H9 (cell line): ENCODE measurements at regions not wholly inside any gene's neighbourhood (a gene's known extent, or its start where the extent isn't known, plus 50 kb on each side); places are given as distances from the start of the nearest gene placed in this dataset.

ENCODE experiments used
- DNase-seq: peaks from one replicate; pipeline ENCODE4 v3.0.0-alpha.2; 2017
- H2AFZ ChIP-seq: one replicate; pipeline ENCODE4 v1.6.1; 2013; ENCODE audit warnings: mild to moderate bottlenecking, low read length, control low read depth, moderate library complexity
- H2AK5ac ChIP-seq: 2 replicates; pipeline ENCODE4 v1.6.1; 2013; ENCODE audit warnings: low read length, control low read depth, mixed read lengths; ENCODE audit not compliant: insufficient read length
- H2BK120ac ChIP-seq: one replicate; pipeline ENCODE4 v1.6.1; 2013; ENCODE audit warnings: low read depth, mild to moderate bottlenecking, low read length, control low read depth, inconsistent platforms; ENCODE audit not compliant: poor library complexity, severe bottlenecking
- H2BK12ac ChIP-seq: 2 replicates; pipeline ENCODE4 v1.6.1; 2013; ENCODE audit warnings: low read length, control low read depth, mixed read lengths, low read depth; ENCODE audit not compliant: insufficient read length
- H2BK15ac ChIP-seq: 2 replicates; pipeline ENCODE4 v1.6.1; 2013; ENCODE audit warnings: low read depth, low read length, control low read depth
- H2BK20ac ChIP-seq: one replicate; pipeline ENCODE4 v1.6.1; 2013; ENCODE audit warnings: low read depth, mild to moderate bottlenecking, low read length, control low read depth, inconsistent platforms; ENCODE audit not compliant: poor library complexity, severe bottlenecking
- H2BK5ac ChIP-seq: 2 replicates; pipeline ENCODE4 v1.6.1; 2013; ENCODE audit warnings: low read length, control low read depth, mixed read lengths; ENCODE audit not compliant: insufficient read length
- H3K14ac ChIP-seq: 2 replicates; pipeline ENCODE4 v1.6.1; 2013; ENCODE audit warnings: low read length, control low read depth; ENCODE audit not compliant: insufficient read depth
- H3K18ac ChIP-seq: 2 replicates; pipeline ENCODE4 v1.6.1; 2013; ENCODE audit warnings: low read depth, mild to moderate bottlenecking, mixed read lengths, low read length, control low read depth; ENCODE audit not compliant: insufficient read length
- H3K23ac ChIP-seq: 2 replicates; pipeline ENCODE4 v1.6.1; 2013; ENCODE audit warnings: low read length, control low read depth, mixed read lengths, low read depth; ENCODE audit not compliant: insufficient read length
- H3K23me2 ChIP-seq: 2 replicates; pipeline ENCODE4 v1.6.1; 2013; ENCODE audit warnings: low read depth, mild to moderate bottlenecking, mixed read lengths, low read length, control low read depth; ENCODE audit not compliant: insufficient read length, poor library complexity, severe bottlenecking
- H3K27ac ChIP-seq: 2 replicates; pipeline ENCODE4 v1.5.1; 2013; ENCODE audit warnings: low read length, control low read depth, mixed read lengths, low read depth; ENCODE audit not compliant: insufficient read length
- H3K27me3 ChIP-seq: 2 replicates; pipeline ENCODE4 v1.6.1; 2013; ENCODE audit warnings: low read length, control low read depth, inconsistent platforms; ENCODE audit not compliant: insufficient read depth
- H3K4ac ChIP-seq: 2 replicates; pipeline ENCODE4 v1.6.1; 2013; ENCODE audit warnings: low read depth, mild to moderate bottlenecking, control low read depth, inconsistent platforms, low read length, moderate library complexity
- H3K4me1 ChIP-seq: 2 replicates; pipeline ENCODE4 v1.6.1; 2013; ENCODE audit warnings: low read length, control low read depth, inconsistent platforms; ENCODE audit not compliant: insufficient read depth
- H3K4me2 ChIP-seq: 2 replicates; pipeline ENCODE4 v1.6.1; 2013; ENCODE audit warnings: low read length, control low read depth, mixed read lengths; ENCODE audit not compliant: insufficient read length, insufficient read depth
- H3K56ac ChIP-seq: 2 replicates; pipeline ENCODE4 v1.6.1; 2013; ENCODE audit warnings: low read depth, mild to moderate bottlenecking, mixed read lengths, low read length, control low read depth; ENCODE audit not compliant: insufficient read length
- H3K79me1 ChIP-seq: 2 replicates; pipeline ENCODE4 v1.6.1; 2013; ENCODE audit warnings: low read depth, mild to moderate bottlenecking, moderate library complexity, low read length, control low read depth, inconsistent platforms; ENCODE audit not compliant: insufficient read depth, poor library complexity, severe bottlenecking
- H3K79me2 ChIP-seq: 2 replicates; pipeline ENCODE4 v1.6.1; 2013; ENCODE audit warnings: low read length, control low read depth, inconsistent platforms; ENCODE audit not compliant: insufficient read depth
- H3K9ac ChIP-seq: 2 replicates; pipeline ENCODE4 v1.6.1; 2013; ENCODE audit warnings: low read length, control low read depth, mixed read lengths; ENCODE audit not compliant: insufficient read length; ENCODE audit errors: extremely low read depth
- H3K9me3 ChIP-seq: one replicate; pipeline ENCODE4 v1.6.1; 2013; ENCODE audit warnings: low read depth, low read length, inconsistent platforms; ENCODE audit not compliant: control insufficient read depth
- H3T11ph ChIP-seq: one replicate; pipeline ENCODE4 v1.6.1; 2013; ENCODE audit warnings: mild to moderate bottlenecking, low read length, control low read depth, inconsistent platforms
- H4K20me1 ChIP-seq: one replicate; pipeline ENCODE4 v1.6.1; 2013; ENCODE audit not compliant: control insufficient read depth, insufficient read length, insufficient read depth
- H4K5ac ChIP-seq: 2 replicates; pipeline ENCODE4 v1.6.1; 2013; ENCODE audit warnings: low read depth, mild to moderate bottlenecking, mixed read lengths, low read length, control low read depth; ENCODE audit not compliant: insufficient read length
- H4K8ac ChIP-seq: replicated peaks from 2 replicates; pipeline ENCODE4 v1.6.1; 2013; ENCODE audit warnings: low read length, control low read depth, mixed read lengths, low read depth; ENCODE audit not compliant: insufficient read length
- H4K91ac ChIP-seq: 2 replicates; pipeline ENCODE4 v1.6.1; 2013; ENCODE audit warnings: low read depth, mild to moderate bottlenecking, moderate library complexity, mixed read lengths, low read length, control low read depth; ENCODE audit not compliant: insufficient read length
- H3K27ac Mint-ChIP-seq, 3 experiments: 2 replicates in 2 of 3; 3 replicates in 1 of 3; pipeline ENCODE4 v1.8.0; 2020 to 2021; ENCODE audit warnings: mixed read lengths in 3 of 3, mild to moderate bottlenecking in 1 of 3, moderate library complexity in 1 of 3
- H3K27me3 Mint-ChIP-seq: 2 replicates; pipeline ENCODE4 v1.8.0; 2021; ENCODE audit warnings: low read depth, mild to moderate bottlenecking, moderate library complexity, mixed read lengths
- H3K36me3 Mint-ChIP-seq, 3 experiments: 2 replicates in 2 of 3; 3 replicates in 1 of 3; pipeline ENCODE4 v1.8.0; 2020 to 2021; ENCODE audit warnings: low read depth in 3 of 3, mixed read lengths in 3 of 3; ENCODE audit not compliant: insufficient read depth in 1 of 3
- H3K4me1 Mint-ChIP-seq, 2 experiments: 2 replicates each; pipeline ENCODE4 v1.8.0; 2020; ENCODE audit warnings: mixed read lengths in 2 of 2
- H3K4me3 Mint-ChIP-seq, 2 experiments: 2 replicates in 1 of 2; 3 replicates in 1 of 2; pipeline ENCODE4 v1.8.0; 2020 to 2021; ENCODE audit warnings: mild to moderate bottlenecking in 2 of 2, mixed read lengths in 2 of 2, moderate library complexity in 1 of 2
- H3K9me3 Mint-ChIP-seq, 2 experiments: 2 replicates in 1 of 2; 3 replicates in 1 of 2; pipeline ENCODE4 v1.8.0; 2020; ENCODE audit warnings: mild to moderate bottlenecking in 2 of 2, mixed read lengths in 2 of 2, moderate library complexity in 1 of 2
- WGBS: extraction: QIAGEN DNeasy Blood & Tissue Kit; methylation state at CpG from one replicate; pipeline ENCODE4 v1.1.7; 2013; ENCODE audit warnings: missing lambda C conversion rate, low lambda C conversion rate, mixed read lengths; ENCODE audit not compliant: insufficient read length; ENCODE audit errors: extremely low coverage; 5-methylcytosine and 5-hydroxymethylcytosine counted together
- TF ChIP-seq, protein P1 (sequence below): fragments of 200-600 bp; sonication (generic); conservative IDR thresholded peaks from 3 replicates; pipeline ENCODE4 v1.8.0; 2021; ENCODE audit warnings: antibody characterized with exemption, mild to moderate bottlenecking

DNA sequence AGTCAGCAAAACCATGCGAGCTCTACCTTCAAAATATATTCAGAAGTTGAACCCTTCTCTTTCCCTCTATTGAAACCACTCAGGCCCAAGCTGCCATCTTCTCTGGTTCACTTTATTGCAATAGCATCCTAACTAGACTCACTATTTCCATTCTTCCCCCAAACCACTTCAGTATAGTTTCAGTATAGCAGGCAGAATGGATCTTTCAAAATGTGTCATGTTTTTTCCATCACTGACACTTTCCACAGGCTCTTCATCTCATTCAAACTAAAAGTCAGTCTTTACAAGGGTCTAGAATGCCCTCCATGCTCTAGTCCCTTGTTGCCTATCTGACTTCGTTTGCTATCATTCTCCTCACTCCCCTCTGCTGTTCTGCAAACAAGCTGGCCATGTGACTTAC is 274.4 kb downstream of the IDS start:
- Histone ChIP-seq H3T11ph (no peak overlapping the region), H4K91ac (no peak overlapping the region), H4K5ac (no peak overlapping the region), H3K23me2 (no peaks in the 10 kb centered on the region), H3K4me1 (no peaks in the 10 kb centered on the region), H3K56ac (no peak overlapping the region), H2BK5ac (no peak overlapping the region), H3K79me1 (no peaks in the 10 kb centered on the region), H3K79me2 (no peaks in the 10 kb centered on the region), H3K4ac (no peak overlapping the region), H3K27ac (no peak overlapping the region), H4K20me1 (no peaks in the 10 kb centered on the region), H4K8ac (no peak overlapping the region), H3K23ac (no peak overlapping the region), H3K9me3 (peaks cover 30% of the 10 kb centered on the region), H2BK120ac (no peak overlapping the region), H3K14ac (no peak overlapping the region), H3K9ac (no peak overlapping the region), H3K18ac (no peak overlapping the region), H3K27me3 (no peaks in the 10 kb centered on the region), H3K4me2 (no peak overlapping the region), H2BK20ac (no peak overlapping the region), H2BK12ac (no peak overlapping the region), H2BK15ac (no peak overlapping the region), H2AK5ac (no peak overlapping the region), H2AFZ (no peak overlapping the region)
- DNase-seq = no peak
- no CpG with 5 or more reads among the region's 2 CpGs for WGBS
- Mint-ChIP-seq H3K27ac (no peak overlapping the region), H3K27me3 (peaks cover 4% of the 10 kb centered on the region), H3K36me3 (peaks cover 0 to 10% (median 8%) of the 10 kb centered on the region in 3 experiments; a peak in 4 of 7 replicates), H3K9me3 (peaks cover 73 to 75% of the 10 kb centered on the region in 2 experiments), H3K4me1 (no peaks in the 10 kb centered on the region), H3K4me3 (no peak overlapping the region)
- TF ChIP-seq, protein P1, sequence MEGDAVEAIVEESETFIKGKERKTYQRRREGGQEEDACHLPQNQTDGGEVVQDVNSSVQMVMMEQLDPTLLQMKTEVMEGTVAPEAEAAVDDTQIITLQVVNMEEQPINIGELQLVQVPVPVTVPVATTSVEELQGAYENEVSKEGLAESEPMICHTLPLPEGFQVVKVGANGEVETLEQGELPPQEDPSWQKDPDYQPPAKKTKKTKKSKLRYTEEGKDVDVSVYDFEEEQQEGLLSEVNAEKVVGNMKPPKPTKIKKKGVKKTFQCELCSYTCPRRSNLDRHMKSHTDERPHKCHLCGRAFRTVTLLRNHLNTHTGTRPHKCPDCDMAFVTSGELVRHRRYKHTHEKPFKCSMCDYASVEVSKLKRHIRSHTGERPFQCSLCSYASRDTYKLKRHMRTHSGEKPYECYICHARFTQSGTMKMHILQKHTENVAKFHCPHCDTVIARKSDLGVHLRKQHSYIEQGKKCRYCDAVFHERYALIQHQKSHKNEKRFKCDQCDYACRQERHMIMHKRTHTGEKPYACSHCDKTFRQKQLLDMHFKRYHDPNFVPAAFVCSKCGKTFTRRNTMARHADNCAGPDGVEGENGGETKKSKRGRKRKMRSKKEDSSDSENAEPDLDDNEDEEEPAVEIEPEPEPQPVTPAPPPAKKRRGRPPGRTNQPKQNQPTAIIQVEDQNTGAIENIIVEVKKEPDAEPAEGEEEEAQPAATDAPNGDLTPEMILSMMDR = no peak
